HEK293 (cell line): ENCODE measurements at regions not wholly inside any gene's neighbourhood (a gene's known extent, or its start where the extent isn't known, plus 50 kb on each side); places are given as distances from the start of the nearest gene placed in this dataset.

ENCODE experiments used
- CTCF ChIA-PET: fragments of 350-600 bp; formaldehyde crosslinking; extraction: SDS; loops from one replicate; lab custom pipeline; 2021; ENCODE audit warnings: antibody characterized with exemption; lab: Yijun Ruan, JAX
- POLR2A ChIA-PET: fragments of 300-600 bp; formaldehyde crosslinking; extraction: SDS; loops from one replicate; lab custom pipeline; 2020; ENCODE audit warnings: antibody characterized with exemption, inconsistent platforms; lab: Yijun Ruan, JAX
- H3K27ac ChIP-seq: fragments of 200-500 bp; sonication (Bioruptor generic); 2 replicates; pipeline ENCODE4 v1.5.1; 2014; ENCODE audit warnings: low read depth, low read length, control low read depth, inconsistent platforms; ENCODE audit errors: extremely low read depth
- H3K36me3 ChIP-seq, 2 experiments: fragments of 200-500 bp in 1 of 2; sonication (Bioruptor generic) in 1 of 2; 1 replicate in 1 of 2; 2 replicates in 1 of 2; pipeline ENCODE4 v1.5.1; 2014 to 2017; ENCODE audit warnings: inconsistent platforms in 2 of 2, low read length in 2 of 2; ENCODE audit not compliant: control insufficient read depth in 2 of 2, insufficient read depth in 1 of 2
- H3K4me1 ChIP-seq: fragments of 200-500 bp; sonication (Bioruptor generic); 2 replicates; pipeline ENCODE4 v1.5.1; 2014; ENCODE audit warnings: mild to moderate bottlenecking, low read length, inconsistent platforms; ENCODE audit not compliant: control insufficient read depth, insufficient read depth
- H3K4me3 ChIP-seq: 2 replicates; pipeline ENCODE4 v1.5.1; 2011; ENCODE audit warnings: low read depth, mild to moderate bottlenecking, control low read depth, low read length, moderate library complexity
- H3K9me3 ChIP-seq: fragments of 200-500 bp; sonication (Bioruptor generic); 2 replicates; pipeline ENCODE4 v1.5.1; 2014; ENCODE audit warnings: low read depth, low read length, inconsistent platforms; ENCODE audit not compliant: control insufficient read depth, insufficient read depth
- EGR2 ChIP-seq: fragments of 450-650 bp; formaldehyde crosslinking; IDR thresholded peaks from 2 replicates; pipeline ENCODE4 v1.5.1; 2016; ENCODE audit warnings: low read depth, missing biosample characterization, missing genetic modification characterization
- GLI2 ChIP-seq: fragments of 450-650 bp; formaldehyde crosslinking; IDR thresholded peaks from 2 replicates; pipeline ENCODE4; 2017; ENCODE audit warnings: missing biosample characterization, missing genetic modification characterization, low read depth, borderline replicate concordance
- KLF9 ChIP-seq: fragments of 450-650 bp; formaldehyde crosslinking; IDR thresholded peaks from 2 replicates; pipeline ENCODE4 v1.5.1; 2016; ENCODE audit warnings: missing biosample characterization, missing genetic modification characterization, low read depth
- PRDM1 ChIP-seq: fragments of 450-650 bp; formaldehyde crosslinking; IDR thresholded peaks from 2 replicates; pipeline ENCODE4; 2016; ENCODE audit warnings: missing biosample characterization, missing genetic modification characterization
- SETDB1 ChIP-seq: IDR thresholded peaks from one replicate; pipeline ENCODE4 v1.6.1; 2017; ENCODE audit warnings: mild to moderate bottlenecking, low read length, moderate library complexity, mixed read lengths; ENCODE audit not compliant: insufficient read length
- TCF7L2 ChIP-seq: IDR thresholded peaks from 2 replicates; pipeline ENCODE4 v1.6.1; 2011; ENCODE audit warnings: low read depth, mild to moderate bottlenecking, inconsistent platforms, low read length, moderate library complexity, borderline replicate concordance
- TRIM28 ChIP-seq: IDR thresholded peaks from 2 replicates; pipeline ENCODE4 v1.6.1; 2011; ENCODE audit warnings: low read length, control low read depth, borderline replicate concordance
- ZFHX2 ChIP-seq: fragments of 450-650 bp; formaldehyde crosslinking; conservative IDR thresholded peaks from 2 replicates; pipeline ENCODE4 v1.5.1; 2016; ENCODE audit warnings: missing biosample characterization, missing genetic modification characterization
- ZNF10 ChIP-seq: fragments of 450-650 bp; formaldehyde crosslinking; IDR thresholded peaks from 2 replicates; pipeline ENCODE4 v1.5.1; 2017; ENCODE audit warnings: missing biosample characterization, missing genetic modification characterization
- ZNF202 ChIP-seq: fragments of 450-650 bp; formaldehyde crosslinking; IDR thresholded peaks from 2 replicates; pipeline ENCODE4 v1.5.1; 2016; ENCODE audit warnings: missing biosample characterization, missing genetic modification characterization, borderline replicate concordance
- ZNF404 ChIP-seq: fragments of 450-650 bp; formaldehyde crosslinking; IDR thresholded peaks from 2 replicates; pipeline ENCODE4 v1.5.1; 2017; ENCODE audit warnings: missing biosample characterization, missing genetic modification characterization
- ZNF423 ChIP-seq: fragments of 450-650 bp; formaldehyde crosslinking; IDR thresholded peaks from 2 replicates; pipeline ENCODE4 v1.5.1; 2016; ENCODE audit warnings: missing biosample characterization, missing genetic modification characterization
- ZNF510 ChIP-seq: fragments of 450-650 bp; formaldehyde crosslinking; IDR thresholded peaks from 2 replicates; pipeline ENCODE4 v1.5.1; 2018; ENCODE audit warnings: mild to moderate bottlenecking, missing genetic modification characterization, missing biosample characterization; ENCODE audit not compliant: insufficient replicate concordance
- ZNF529 ChIP-seq: fragments of 450-650 bp; formaldehyde crosslinking; IDR thresholded peaks from 2 replicates; pipeline ENCODE4 v1.5.1; 2017; ENCODE audit warnings: missing genetic modification characterization, missing biosample characterization; ENCODE audit not compliant: insufficient replicate concordance
- ZNF549 ChIP-seq: fragments of 450-650 bp; IDR thresholded peaks from 2 replicates; pipeline ENCODE4 v1.5.1; 2018; ENCODE audit warnings: missing biosample characterization, missing genetic modification characterization, mild to moderate bottlenecking, inconsistent platforms, moderate library complexity
- ZNF555 ChIP-seq: fragments of 450-650 bp; formaldehyde crosslinking; conservative IDR thresholded peaks from 2 replicates; pipeline ENCODE4 v1.5.1; 2017; ENCODE audit warnings: missing biosample characterization, mild to moderate bottlenecking, missing genetic modification characterization, inconsistent platforms
- ZNF585B ChIP-seq: fragments of 450-650 bp; formaldehyde crosslinking; IDR thresholded peaks from 2 replicates; pipeline ENCODE4 v1.5.1; 2016; ENCODE audit warnings: missing biosample characterization, missing genetic modification characterization
- ZNF629 ChIP-seq: fragments of 450-650 bp; formaldehyde crosslinking; IDR thresholded peaks from 2 replicates; pipeline ENCODE4 v1.5.1; 2017; ENCODE audit warnings: missing biosample characterization, missing genetic modification characterization
- ZNF670 ChIP-seq: fragments of 450-650 bp; formaldehyde crosslinking; IDR thresholded peaks from 2 replicates; pipeline ENCODE4 v1.5.1; 2016; ENCODE audit warnings: missing biosample characterization, missing genetic modification characterization, low read depth
- ZNF677 ChIP-seq: fragments of 450-650 bp; IDR thresholded peaks from 2 replicates; pipeline ENCODE4 v1.5.0; 2018; ENCODE audit warnings: missing biosample characterization, mild to moderate bottlenecking, missing genetic modification characterization, moderate library complexity
- ZNF747 ChIP-seq: fragments of 450-650 bp; formaldehyde crosslinking; IDR thresholded peaks from 2 replicates; pipeline ENCODE4 v1.5.1; 2016; ENCODE audit warnings: missing biosample characterization, missing genetic modification characterization
- ZNF768 ChIP-seq: fragments of 450-650 bp; formaldehyde crosslinking; IDR thresholded peaks from 2 replicates; pipeline ENCODE4 v1.5.1; 2018; ENCODE audit warnings: missing biosample characterization, mild to moderate bottlenecking, missing genetic modification characterization
- ZNF830 ChIP-seq: fragments of 450-650 bp; IDR thresholded peaks from 2 replicates; pipeline ENCODE4 v1.5.0; 2018; ENCODE audit warnings: missing biosample characterization, missing genetic modification characterization, low read depth, mild to moderate bottlenecking, moderate library complexity
- ZSCAN30 ChIP-seq: fragments of 450-650 bp; IDR thresholded peaks from 2 replicates; pipeline ENCODE4 v1.5.1; 2018; ENCODE audit warnings: missing biosample characterization, mild to moderate bottlenecking, missing genetic modification characterization, moderate library complexity
- ZXDB ChIP-seq: fragments of 450-650 bp; formaldehyde crosslinking; IDR thresholded peaks from 2 replicates; pipeline ENCODE4 v1.5.1; 2016; ENCODE audit warnings: missing biosample characterization, missing genetic modification characterization
- TF ChIP-seq, protein P1 (sequence below): fragments of 450-650 bp; formaldehyde crosslinking; IDR thresholded peaks from 2 replicates; pipeline ENCODE4 v1.5.1; 2016; ENCODE audit warnings: missing biosample characterization, missing genetic modification characterization
- TF ChIP-seq, protein P2 (sequence below): fragments of 450-650 bp; IDR thresholded peaks from 2 replicates; pipeline ENCODE4 v1.5.1; 2018; ENCODE audit warnings: missing biosample characterization, mild to moderate bottlenecking, missing genetic modification characterization
- TF ChIP-seq, protein P3 (sequence below): fragments of 450-650 bp; formaldehyde crosslinking; IDR thresholded peaks from 2 replicates; pipeline ENCODE4 v1.5.1; 2016; ENCODE audit warnings: missing biosample characterization, missing genetic modification characterization

DNA sequence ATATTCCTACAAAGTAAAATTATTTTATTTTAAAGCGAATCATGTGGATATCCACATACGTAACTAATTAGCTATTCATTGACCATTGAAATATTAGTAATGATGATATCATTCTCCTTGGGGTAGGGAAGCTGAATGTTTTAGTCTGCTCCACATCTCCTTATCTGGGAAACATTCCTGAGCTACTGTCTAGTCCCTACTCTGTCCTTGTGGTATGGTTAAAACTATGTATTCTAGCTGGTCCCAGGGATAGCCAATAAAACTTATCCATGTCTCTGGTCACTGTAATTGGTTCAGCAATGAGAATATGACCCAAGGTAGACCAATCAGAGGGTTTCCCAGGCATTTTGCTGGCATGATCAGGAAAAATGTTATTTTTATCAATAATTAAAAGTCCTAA, 76.0 kb upstream of the DAP start:
- Histone ChIP-seq H3K27ac (no peak overlapping the region), H3K4me3 (no peak overlapping the region), H3K4me1 (no peaks in the 10 kb centered on the region), H3K9me3 (no peaks in the 10 kb centered on the region), H3K36me3 (no peaks in the 10 kb centered on the region)
- CTCF ChIA-PET: interaction anchor here (1.0 to 3.5 kb wide), 3 partner anchors 9 to 142 kb away, joined by 3 to 22 read pairs (median 5); no protein-coding TSS in a partner anchor
- no peak for TF ChIP-seq ZNF830 (tag by site-specific recombination)
- TF ChIP-seq ZNF585B: no peak
- no peak for TF ChIP-seq PRDM1
- no peak for TF ChIP-seq ZXDB
- no peak for TF ChIP-seq ZNF529 (tag by site-specific recombination)
- no peak for TF ChIP-seq KLF9 (tag by site-specific recombination)
- no peak for TF ChIP-seq ZNF629
- no peak for TF ChIP-seq ZNF549 (tag by site-specific recombination)
- no peak for TF ChIP-seq GLI2 (tag by site-specific recombination)
- TF ChIP-seq ZNF747 (tag by site-specific recombination): no peak
- POLR2A ChIA-PET: no interaction called here

DNA sequence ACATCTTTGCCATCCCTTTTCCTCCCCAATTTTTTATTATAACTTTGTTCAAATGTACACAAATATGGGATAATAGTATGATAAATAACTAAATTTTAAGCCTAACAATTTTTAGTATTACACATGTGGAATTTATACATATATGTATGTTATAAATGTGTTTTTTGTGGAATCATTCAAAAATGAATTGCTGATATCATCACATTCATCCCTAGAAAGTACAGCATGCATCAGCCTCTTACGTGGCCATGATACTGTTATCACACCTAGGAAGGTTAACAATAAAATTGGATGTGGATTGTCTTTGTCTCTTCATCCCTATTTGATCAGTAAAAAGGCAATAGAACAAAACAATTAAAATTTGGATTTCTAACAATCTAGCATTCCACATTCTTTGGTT, 73.7 kb upstream of the DAP start:
- Histone ChIP-seq H3K4me3 (no peak overlapping the region), H3K4me1 (no peaks in the 10 kb centered on the region), H3K36me3 (no peaks in the 10 kb centered on the region), H3K9me3 (no peaks in the 10 kb centered on the region), H3K27ac (no peak overlapping the region)
- POLR2A ChIA-PET: no interaction called here
- CTCF ChIA-PET: no interaction called here
- no peak for TF ChIP-seq ZNF510 (tag by site-specific recombination)

DNA sequence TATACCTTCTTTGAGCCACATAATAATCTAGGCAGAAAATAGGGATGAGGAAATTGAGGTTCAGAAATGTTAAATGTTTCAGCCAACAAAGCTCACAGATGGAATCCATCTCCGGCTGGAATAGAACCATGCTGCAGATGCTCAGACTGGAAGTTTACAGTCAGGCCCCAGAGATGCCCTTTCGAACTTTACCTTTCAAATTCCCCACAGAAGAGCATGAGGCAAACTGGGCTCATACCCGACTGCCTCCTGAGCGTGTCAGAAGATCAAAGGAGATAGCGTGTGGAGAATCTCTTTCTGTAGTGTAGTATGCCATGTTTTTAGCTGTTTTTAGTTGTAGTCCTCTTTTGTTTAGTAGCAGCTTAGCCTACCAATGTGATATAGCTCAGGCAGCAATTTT, 72.0 kb upstream of the DAP start:
- no peaks in the 10 kb centered on the region for H3K9me3 ChIP-seq
- CTCF ChIA-PET: interaction anchor here (1.0 to 1.5 kb wide), 3 partner anchors 23 to 138 kb away, joined by 4 to 6 read pairs (median 4); no protein-coding TSS in a partner anchor
- no peak overlapping the region for H3K27ac ChIP-seq
- POLR2A ChIA-PET: no interaction called here
- no peak for TF ChIP-seq ZNF202
- no peak for TF ChIP-seq ZNF768 (tag by site-specific recombination)
- no peak for TF ChIP-seq ZNF670 (tag by site-specific recombination)
- no peak for TF ChIP-seq ZNF10 (tag by site-specific recombination)
- no peak for TF ChIP-seq SETDB1
- no peak for TF ChIP-seq ZNF555 (tag by site-specific recombination)
- no peak for TF ChIP-seq ZNF629
- TF ChIP-seq EGR2: no peak
- TF ChIP-seq ZSCAN30 (tag by site-specific recombination): no peak
- TF ChIP-seq TCF7L2: no peak
- TF ChIP-seq, protein P1, sequence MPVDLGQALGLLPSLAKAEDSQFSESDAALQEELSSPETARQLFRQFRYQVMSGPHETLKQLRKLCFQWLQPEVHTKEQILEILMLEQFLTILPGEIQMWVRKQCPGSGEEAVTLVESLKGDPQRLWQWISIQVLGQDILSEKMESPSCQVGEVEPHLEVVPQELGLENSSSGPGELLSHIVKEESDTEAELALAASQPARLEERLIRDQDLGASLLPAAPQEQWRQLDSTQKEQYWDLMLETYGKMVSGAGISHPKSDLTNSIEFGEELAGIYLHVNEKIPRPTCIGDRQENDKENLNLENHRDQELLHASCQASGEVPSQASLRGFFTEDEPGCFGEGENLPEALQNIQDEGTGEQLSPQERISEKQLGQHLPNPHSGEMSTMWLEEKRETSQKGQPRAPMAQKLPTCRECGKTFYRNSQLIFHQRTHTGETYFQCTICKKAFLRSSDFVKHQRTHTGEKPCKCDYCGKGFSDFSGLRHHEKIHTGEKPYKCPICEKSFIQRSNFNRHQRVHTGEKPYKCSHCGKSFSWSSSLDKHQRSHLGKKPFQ (tag by site-specific recombination): no peak
- no peak for TF ChIP-seq TRIM28
- no peak for TF ChIP-seq ZNF423 (tag by site-specific recombination)
- no peak for TF ChIP-seq ZFHX2 (tag by site-specific recombination)
- TF ChIP-seq, protein P2, sequence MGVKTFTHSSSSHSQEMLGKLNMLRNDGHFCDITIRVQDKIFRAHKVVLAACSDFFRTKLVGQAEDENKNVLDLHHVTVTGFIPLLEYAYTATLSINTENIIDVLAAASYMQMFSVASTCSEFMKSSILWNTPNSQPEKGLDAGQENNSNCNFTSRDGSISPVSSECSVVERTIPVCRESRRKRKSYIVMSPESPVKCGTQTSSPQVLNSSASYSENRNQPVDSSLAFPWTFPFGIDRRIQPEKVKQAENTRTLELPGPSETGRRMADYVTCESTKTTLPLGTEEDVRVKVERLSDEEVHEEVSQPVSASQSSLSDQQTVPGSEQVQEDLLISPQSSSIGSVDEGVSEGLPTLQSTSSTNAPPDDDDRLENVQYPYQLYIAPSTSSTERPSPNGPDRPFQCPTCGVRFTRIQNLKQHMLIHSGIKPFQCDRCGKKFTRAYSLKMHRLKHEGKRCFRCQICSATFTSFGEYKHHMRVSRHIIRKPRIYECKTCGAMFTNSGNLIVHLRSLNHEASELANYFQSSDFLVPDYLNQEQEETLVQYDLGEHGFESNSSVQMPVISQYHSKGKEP (tag by site-specific recombination): no peak
- no peak for TF ChIP-seq ZNF404 (tag by site-specific recombination)
- no peak for TF ChIP-seq ZNF677
- TF ChIP-seq, protein P3, sequence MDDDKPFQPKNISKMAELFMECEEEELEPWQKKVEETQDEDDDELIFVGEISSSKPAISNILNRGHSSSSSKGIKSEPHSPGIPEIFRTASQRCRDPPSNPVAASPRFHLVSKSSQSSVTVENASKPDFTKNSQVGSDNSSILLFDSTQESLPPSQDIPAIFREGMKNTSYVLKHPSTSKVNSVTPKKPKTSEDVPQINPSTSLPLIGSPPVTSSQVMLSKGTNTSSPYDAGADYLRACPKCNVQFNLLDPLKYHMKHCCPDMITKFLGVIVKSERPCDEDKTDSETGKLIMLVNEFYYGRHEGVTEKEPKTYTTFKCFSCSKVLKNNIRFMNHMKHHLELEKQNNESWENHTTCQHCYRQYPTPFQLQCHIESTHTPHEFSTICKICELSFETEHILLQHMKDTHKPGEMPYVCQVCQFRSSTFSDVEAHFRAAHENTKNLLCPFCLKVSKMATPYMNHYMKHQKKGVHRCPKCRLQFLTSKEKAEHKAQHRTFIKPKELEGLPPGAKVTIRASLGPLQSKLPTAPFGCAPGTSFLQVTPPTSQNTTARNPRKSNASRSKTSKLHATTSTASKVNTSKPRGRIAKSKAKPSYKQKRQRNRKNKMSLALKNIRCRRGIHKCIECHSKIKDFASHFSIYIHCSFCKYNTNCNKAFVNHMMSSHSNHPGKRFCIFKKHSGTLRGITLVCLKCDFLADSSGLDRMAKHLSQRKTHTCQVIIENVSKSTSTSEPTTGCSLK (tag by site-specific recombination): no peak
- TF ChIP-seq, all 188 proteins: peak for 0
- H3K36me3 ChIP-seq: no peaks in the 10 kb centered on the region
- no peak overlapping the region for H3K4me3 ChIP-seq
- no peaks in the 10 kb centered on the region for H3K4me1 ChIP-seq
